ENCODE measurements at regions not wholly inside any gene's neighbourhood (a gene's known extent, or its start where the extent isn't known, plus 50 kb on each side); places are given as distances from the start of the nearest gene placed in this dataset.

DNA sequence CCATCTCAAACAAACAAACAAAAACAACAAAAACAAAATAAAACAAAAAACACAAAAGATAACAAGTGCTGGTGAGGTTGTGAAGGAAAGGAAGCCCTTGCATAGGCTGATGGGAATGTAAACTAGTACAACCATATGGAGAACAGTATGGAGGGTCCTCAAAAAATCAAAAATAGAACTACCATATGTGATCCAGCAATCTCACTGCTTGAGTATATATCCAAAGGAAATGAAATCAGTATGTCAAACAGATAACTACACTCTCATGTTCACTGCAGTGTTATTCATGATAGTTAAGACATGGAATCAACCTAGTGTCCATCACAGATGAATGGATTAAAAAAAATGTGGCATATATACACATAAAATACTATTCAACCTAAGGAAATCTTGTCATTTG is 395.7 kb upstream of the SLC24A2 start:
- no peak overlapping the region for H3K4me3 Mint-ChIP-seq (ENCODE audit: unreplicated experiment)
- H4K20me1 ChIP-seq (ENCODE audit: insufficient read depth, low read length): no peaks in the 10 kb centered on the region
- H2AFZ ChIP-seq (ENCODE audit: low read depth, low read length): no peak overlapping the region
- peaks cover under 1% of the 10 kb centered on the region for H3K27me3 Mint-ChIP-seq (ENCODE audit: low read depth, unreplicated experiment)
- H3K9me3 ChIP-seq (ENCODE audit: insufficient read depth, low read depth, low read length): no peaks in the 10 kb centered on the region
- no peaks in the 10 kb centered on the region for H3K4me1 ChIP-seq (ENCODE audit: insufficient read depth, low read length)
- FAIRE-seq: no peak
- no peaks in the 10 kb centered on the region for H3K27me3 ChIP-seq (ENCODE audit: insufficient read depth, low read length)
- no peaks in the 10 kb centered on the region for H3K79me2 ChIP-seq (ENCODE audit: insufficient read depth, low read length)
- H3K27ac Mint-ChIP-seq (ENCODE audit: unreplicated experiment): no peak overlapping the region
- no peak for DNase-seq (ENCODE audit: low read depth)
- no peaks in the 10 kb centered on the region for H3K36me3 Mint-ChIP-seq (ENCODE audit: low read depth, unreplicated experiment)
- no peak overlapping the region for H3K27ac ChIP-seq (ENCODE audit: low read depth, low read length)
- H3K36me3 ChIP-seq (ENCODE audit: insufficient read depth, low read length): no peaks in the 10 kb centered on the region
- H3K9ac ChIP-seq (ENCODE audit: low read length): no peak overlapping the region
- no peak overlapping the region for H3K4me2 ChIP-seq (ENCODE audit: low read length)
- no peak for TF ChIP-seq EZH2 (IDR thresholded peaks at IDR 0.05; ENCODE audit: insufficient read depth, low read length)
- TF ChIP-seq, protein P1, sequence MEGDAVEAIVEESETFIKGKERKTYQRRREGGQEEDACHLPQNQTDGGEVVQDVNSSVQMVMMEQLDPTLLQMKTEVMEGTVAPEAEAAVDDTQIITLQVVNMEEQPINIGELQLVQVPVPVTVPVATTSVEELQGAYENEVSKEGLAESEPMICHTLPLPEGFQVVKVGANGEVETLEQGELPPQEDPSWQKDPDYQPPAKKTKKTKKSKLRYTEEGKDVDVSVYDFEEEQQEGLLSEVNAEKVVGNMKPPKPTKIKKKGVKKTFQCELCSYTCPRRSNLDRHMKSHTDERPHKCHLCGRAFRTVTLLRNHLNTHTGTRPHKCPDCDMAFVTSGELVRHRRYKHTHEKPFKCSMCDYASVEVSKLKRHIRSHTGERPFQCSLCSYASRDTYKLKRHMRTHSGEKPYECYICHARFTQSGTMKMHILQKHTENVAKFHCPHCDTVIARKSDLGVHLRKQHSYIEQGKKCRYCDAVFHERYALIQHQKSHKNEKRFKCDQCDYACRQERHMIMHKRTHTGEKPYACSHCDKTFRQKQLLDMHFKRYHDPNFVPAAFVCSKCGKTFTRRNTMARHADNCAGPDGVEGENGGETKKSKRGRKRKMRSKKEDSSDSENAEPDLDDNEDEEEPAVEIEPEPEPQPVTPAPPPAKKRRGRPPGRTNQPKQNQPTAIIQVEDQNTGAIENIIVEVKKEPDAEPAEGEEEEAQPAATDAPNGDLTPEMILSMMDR (IDR thresholded peaks at IDR 0.05; ENCODE audit: insufficient read depth, low read depth, low read length): no peak
- H3K4me1 Mint-ChIP-seq (ENCODE audit: low read depth, unreplicated experiment): peaks cover 3% of the 10 kb centered on the region
- H3K4me3 ChIP-seq (ENCODE audit: insufficient read depth, low read depth, low read length): no peak overlapping the region
- H3K9me3 Mint-ChIP-seq (ENCODE audit: unreplicated experiment): peaks cover 6% of the 10 kb centered on the region

- no peaks in the 10 kb centered on the region for H3K79me2 ChIP-seq (ENCODE audit: insufficient read depth, low read length)
- H3K27me3 Mint-ChIP-seq (ENCODE audit: low read depth, unreplicated experiment): peaks cover 5% of the 10 kb centered on the region
Observed at GRCh38 chr9:20178679-20179078, 389.8 kb upstream of the SLC24A2 start.

DNA sequence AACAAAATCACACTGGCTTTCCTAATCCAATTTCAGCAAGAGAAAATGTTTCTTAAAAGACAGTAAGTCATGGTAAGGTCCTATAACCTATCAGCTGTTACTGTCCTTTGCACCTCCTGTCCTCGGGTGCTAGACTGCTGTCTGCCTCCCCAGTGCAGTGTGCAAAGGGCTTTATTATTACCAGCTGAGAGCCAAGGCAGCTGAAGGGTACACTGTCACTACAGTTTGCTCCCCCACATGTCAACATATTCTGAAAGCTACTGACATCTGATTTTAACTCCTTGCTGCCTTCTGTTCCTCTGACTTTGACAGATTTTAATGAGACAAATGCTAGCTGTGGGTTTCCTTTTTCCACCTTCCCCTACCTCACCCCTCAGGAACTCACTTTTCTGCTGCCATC is 389.4 kb upstream of the SLC24A2 start:
- H3K36me3 Mint-ChIP-seq (ENCODE audit: low read depth, unreplicated experiment): no peaks in the 10 kb centered on the region
- H3K27me3 ChIP-seq (ENCODE audit: insufficient read depth, low read length): no peaks in the 10 kb centered on the region
- no peak overlapping the region for H3K27ac ChIP-seq (ENCODE audit: low read depth, low read length)
- no peak overlapping the region for H3K27ac Mint-ChIP-seq (ENCODE audit: unreplicated experiment)
- H3K4me1 Mint-ChIP-seq (ENCODE audit: low read depth, unreplicated experiment): peaks cover 3% of the 10 kb centered on the region
- DNase-seq (ENCODE audit: low read depth) (no peak), FAIRE-seq (no peak)
- no peaks in the 10 kb centered on the region for H3K9me3 ChIP-seq (ENCODE audit: insufficient read depth, low read depth, low read length)
- H3K4me3 ChIP-seq (ENCODE audit: insufficient read depth, low read depth, low read length): no peak overlapping the region
- H3K4me1 ChIP-seq (ENCODE audit: insufficient read depth, low read length): no peaks in the 10 kb centered on the region
- H4K20me1 ChIP-seq (ENCODE audit: insufficient read depth, low read length): no peaks in the 10 kb centered on the region
- TF ChIP-seq EZH2 (IDR thresholded peaks at IDR 0.05; ENCODE audit: insufficient read depth, low read length): no peak
- TF ChIP-seq, protein P1 (IDR thresholded peaks at IDR 0.05; ENCODE audit: insufficient read depth, low read depth, low read length): no peak
- peaks cover 5% of the 10 kb centered on the region for H3K27me3 Mint-ChIP-seq (ENCODE audit: low read depth, unreplicated experiment)
- H3K36me3 ChIP-seq (ENCODE audit: insufficient read depth, low read length): no peaks in the 10 kb centered on the region
- H3K9ac ChIP-seq (ENCODE audit: low read length): no peak overlapping the region
- H3K9me3 Mint-ChIP-seq (ENCODE audit: unreplicated experiment): peaks cover 8% of the 10 kb centered on the region
- no peak overlapping the region for H3K4me2 ChIP-seq (ENCODE audit: low read length)
- H3K79me2 ChIP-seq (ENCODE audit: insufficient read depth, low read length): no peaks in the 10 kb centered on the region
- H3K4me3 Mint-ChIP-seq (ENCODE audit: unreplicated experiment): no peak overlapping the region
- no peak overlapping the region for H2AFZ ChIP-seq (ENCODE audit: low read depth, low read length)

More at GRCh38 chr9:20178679-20179078, 389.8 kb upstream of the SLC24A2 start:
- Histone ChIP-seq H3K36me3 (ENCODE audit: insufficient read depth, low read length) (no peaks in the 10 kb centered on the region), H3K4me3 (ENCODE audit: insufficient read depth, low read depth, low read length) (no peak overlapping the region), H3K9me3 (ENCODE audit: insufficient read depth, low read depth, low read length) (no peaks in the 10 kb centered on the region), H2AFZ (ENCODE audit: low read depth, low read length) (no peak overlapping the region), H3K9ac (ENCODE audit: low read length) (no peak overlapping the region), H3K4me2 (ENCODE audit: low read length) (no peak overlapping the region), H4K20me1 (ENCODE audit: insufficient read depth, low read length) (no peaks in the 10 kb centered on the region), H3K27me3 (ENCODE audit: insufficient read depth, low read length) (no peaks in the 10 kb centered on the region), H3K27ac (ENCODE audit: low read depth, low read length) (no peak overlapping the region), H3K4me1 (ENCODE audit: insufficient read depth, low read length) (no peaks in the 10 kb centered on the region)
- DNase-seq (ENCODE audit: low read depth) (no peak), FAIRE-seq (no peak)
- no peak for TF ChIP-seq EZH2 (IDR thresholded peaks at IDR 0.05; ENCODE audit: insufficient read depth, low read length)
- TF ChIP-seq, protein P1 (IDR thresholded peaks at IDR 0.05; ENCODE audit: insufficient read depth, low read depth, low read length): no peak
- Mint-ChIP-seq H3K36me3 (ENCODE audit: low read depth, unreplicated experiment) (no peaks in the 10 kb centered on the region), H3K9me3 (ENCODE audit: unreplicated experiment) (peaks cover 8% of the 10 kb centered on the region), H3K4me3 (ENCODE audit: unreplicated experiment) (no peak overlapping the region), H3K27ac (ENCODE audit: unreplicated experiment) (no peak overlapping the region), H3K4me1 (ENCODE audit: low read depth, unreplicated experiment) (peaks cover 3% of the 10 kb centered on the region)

Measured in astrocyte (in vitro differentiated cells and primary cell).